HG03060 (cell line): ENCODE measurements at regions not wholly inside any gene's neighbourhood (a gene's known extent, or its start where the extent isn't known, plus 50 kb on each side); places are given as distances from the start of the nearest gene placed in this dataset.
"Not testable (repeated sequence)": the region's sequence is repeated elsewhere in the genome, so short reads cannot be mapped to it uniquely, and the experiment has no call there.

ENCODE experiments used
- ATAC-seq: cut with Tn5 transposase; IDR thresholded peaks from one replicate; pipeline ENCODE4 v1.9.1; 2021; ENCODE audit warnings: low read depth, moderate number of reproducible peaks; ENCODE audit not compliant: unreplicated experiment

DNA sequence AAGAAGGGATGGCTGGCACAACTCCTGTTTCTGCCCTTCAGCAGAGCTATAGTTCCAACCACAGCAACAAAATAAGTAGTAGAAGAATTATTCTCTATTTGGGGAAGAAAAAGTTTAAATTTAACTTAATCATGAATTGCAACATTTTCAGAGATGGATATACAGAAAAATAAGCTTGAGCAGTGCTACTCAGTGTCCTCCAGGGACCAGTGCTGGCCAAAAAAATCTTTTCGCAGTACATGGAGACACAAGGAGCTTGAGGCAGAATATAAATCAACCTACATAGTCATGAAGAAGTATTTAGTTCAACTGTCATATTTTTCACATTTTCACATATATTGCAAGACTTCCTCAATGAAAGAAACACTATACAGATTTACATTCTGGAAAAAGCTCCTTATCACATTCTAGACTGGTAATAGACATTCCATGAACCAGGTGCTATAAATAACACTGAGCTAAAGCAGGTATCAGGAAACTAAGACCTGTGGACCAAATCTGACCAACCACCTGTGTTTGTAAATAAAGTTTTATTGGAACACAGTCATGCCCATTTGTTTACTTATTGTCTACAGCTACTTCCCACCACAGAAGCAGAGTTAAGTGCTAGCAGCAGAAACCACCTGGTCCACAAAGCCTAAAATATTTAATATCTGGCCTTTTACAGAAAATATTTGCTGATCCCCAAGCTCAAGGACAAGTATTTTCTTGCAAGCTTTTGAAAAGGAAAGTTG is 101.9 kb downstream of the RGS21 start:
- no peak for ATAC-seq

GRCh38 chr1:192430644-192431043 is 113.9 kb downstream of the RGS21 start:
- no peak for ATAC-seq

DNA sequence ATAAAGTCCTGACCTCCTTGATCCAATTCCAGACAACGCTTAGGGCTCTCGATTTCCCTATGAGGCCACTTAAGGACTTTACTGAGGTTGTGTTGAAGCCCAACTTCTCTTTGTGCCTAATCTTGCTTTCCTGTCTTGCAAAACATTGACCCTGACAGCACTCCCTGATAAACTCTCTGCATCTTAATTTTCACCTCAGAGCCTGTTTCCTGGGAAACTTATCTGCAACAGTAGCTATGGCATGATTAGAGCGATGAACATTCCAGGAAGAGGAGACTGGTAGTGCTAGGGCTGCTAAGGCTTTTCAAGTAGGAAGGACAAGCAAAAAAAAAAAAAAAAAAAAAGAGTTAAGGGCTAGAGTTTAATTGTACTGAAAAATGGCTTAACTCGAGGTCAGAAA is 118.9 kb downstream of the RGS21 start:
- ATAC-seq, result no peak

GRCh38 chr1:192436441-192437078 is 119.8 kb downstream of the RGS21 start:
- ATAC-seq, result no peak

- ATAC-seq, result no peak
These were observed 121.9 kb downstream of the RGS21 start for GRCh38 chr1:192438737-192439136.

DNA sequence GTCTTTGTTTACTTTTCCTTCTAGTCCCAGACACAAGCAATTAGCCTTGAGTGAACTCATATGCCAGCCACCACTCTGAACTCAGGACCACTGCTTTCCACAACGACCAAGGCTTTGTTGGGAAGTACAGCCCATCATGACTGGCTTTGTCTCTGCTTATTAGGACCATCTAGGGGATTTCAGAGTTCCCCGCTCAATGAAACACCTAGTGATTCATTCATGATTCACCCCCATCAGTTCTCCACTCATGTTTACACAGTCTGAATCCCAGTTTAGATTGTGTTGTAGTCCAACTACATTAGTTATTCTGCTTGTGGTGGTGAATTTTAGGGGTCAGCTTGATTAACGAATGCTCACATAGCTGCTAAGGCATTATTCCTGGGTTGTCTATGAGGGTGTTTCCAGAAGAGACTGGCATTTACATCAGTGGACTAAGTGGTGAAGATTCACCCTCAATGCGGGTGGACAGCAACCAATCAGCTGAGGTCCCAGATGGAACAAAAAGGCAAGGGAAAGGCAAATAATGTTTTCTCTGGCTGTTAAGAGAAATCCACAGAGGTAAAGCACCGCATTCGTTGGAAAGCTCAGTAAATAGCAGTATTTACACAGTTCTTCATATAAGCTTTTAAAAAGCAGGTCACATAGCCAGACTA is 122.7 kb downstream of the RGS21 start:
- no peak for ATAC-seq

- no peak for ATAC-seq
These were observed 124.7 kb downstream of the RGS21 start for GRCh38 chr1:192441492-192441891.

- ATAC-seq, result no peak
These were observed 125.9 kb downstream of the RGS21 start for GRCh38 chr1:192442736-192443135.

DNA sequence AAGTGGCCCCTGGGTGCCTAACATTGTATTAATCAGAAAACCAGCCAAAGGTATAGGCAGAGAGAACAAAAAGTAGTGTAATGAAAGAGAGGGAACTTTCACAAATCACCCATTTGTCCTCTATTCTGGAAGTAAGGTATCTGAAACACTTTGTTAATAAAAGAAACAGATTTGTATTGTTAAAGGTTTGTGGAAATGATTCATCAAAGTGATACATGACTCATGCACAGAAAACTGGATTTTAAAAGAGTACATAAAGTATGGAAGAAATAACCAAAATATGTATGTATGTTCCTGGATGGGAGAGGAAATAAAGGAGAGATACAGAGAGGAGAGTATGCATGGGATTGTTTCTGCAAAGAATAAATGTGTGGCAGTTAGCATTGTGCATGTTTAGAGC is 126.8 kb downstream of the RGS21 start:
- ATAC-seq, result no peak

GRCh38 chr1:192445241-192445640 is 128.4 kb downstream of the RGS21 start:
- ATAC-seq, result no peak

DNA sequence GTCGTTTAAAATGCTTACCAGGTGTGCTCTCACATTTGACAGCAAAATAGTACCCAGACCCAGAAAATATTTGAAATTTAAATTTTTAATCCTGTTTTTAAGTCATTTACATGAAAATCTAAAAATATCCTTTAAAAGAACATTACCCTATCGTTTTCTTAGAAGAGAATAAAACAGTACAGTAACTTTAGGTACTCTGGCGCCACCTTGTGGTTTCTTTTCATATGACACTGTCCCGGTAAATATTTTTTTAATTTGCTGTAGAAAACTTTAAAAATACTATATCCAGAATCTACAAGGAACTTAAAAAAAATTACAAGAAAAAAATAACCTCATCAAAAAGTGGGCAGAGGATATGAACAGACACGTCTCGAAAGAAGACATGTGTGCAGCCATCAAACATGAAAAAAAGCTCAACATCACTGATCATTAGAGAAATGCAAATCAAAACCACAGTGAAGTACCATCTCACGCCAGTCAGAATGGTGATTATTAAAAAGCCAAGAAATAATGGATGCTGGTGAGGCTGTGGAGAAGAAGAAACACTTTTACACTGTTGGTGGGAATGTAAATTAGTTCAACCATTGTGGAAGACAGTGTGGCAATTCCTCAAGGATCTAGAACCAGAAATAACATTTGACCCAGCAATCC is 129.2 kb downstream of the RGS21 start:
- peak; percentile 42 for ATAC-seq

DNA sequence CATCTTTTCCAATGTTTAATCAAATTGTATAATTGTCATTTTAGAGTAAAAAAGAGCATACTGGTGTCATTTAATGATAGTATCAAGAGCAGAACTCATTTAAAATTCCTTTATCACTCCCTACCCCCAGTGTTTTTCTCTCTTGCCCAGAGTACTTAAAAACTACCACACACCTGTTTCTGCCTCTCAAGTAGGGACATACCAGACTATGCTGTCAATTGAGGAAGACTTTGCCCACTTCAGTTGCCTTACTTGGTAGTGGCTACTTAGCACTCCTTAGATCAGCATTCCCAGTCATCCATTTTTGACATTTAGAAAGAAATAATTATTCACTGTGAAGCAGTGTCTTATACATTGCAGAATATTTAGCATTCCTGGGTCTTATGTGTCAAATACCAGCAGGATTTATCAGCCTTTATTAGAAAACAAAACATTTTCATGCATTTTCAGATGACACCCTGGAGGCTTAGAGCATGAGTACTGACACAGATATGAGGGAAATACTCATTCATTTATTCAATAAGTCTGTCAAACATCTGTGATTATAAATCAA is 127.5 kb upstream of the RGS1 start:
- ATAC-seq, result no peak

- ATAC-seq, result no peak
These were observed 122.1 kb upstream of the RGS1 start for GRCh38 chr1:192453360-192453992.

DNA sequence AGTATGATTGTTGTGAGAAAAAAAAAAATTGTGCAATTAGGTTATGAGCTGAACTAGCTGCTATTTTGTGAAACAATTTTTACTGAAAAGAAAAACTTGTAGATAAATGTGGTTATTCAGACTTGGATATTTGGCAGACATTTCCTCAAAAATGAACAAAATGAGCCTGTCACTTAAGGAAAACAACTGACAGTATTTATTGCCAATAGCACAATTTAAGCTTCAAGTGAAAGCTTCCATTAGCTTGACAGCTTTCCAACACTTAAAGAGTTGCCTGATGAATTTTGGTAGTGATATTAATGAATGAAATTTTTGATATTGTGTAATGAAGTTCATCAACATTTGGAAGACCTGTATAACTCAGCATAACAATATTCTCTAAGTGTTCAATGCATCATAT is 116.1 kb upstream of the RGS1 start:
- no peak for ATAC-seq

GRCh38 chr1:192461684-192462083 is 113.9 kb upstream of the RGS1 start:
- ATAC-seq, result no peak

GRCh38 chr1:192462616-192463015 is 113.0 kb upstream of the RGS1 start:
- no peak for ATAC-seq

GRCh38 chr1:192463661-192464060 is 111.9 kb upstream of the RGS1 start:
- no peak for ATAC-seq

DNA sequence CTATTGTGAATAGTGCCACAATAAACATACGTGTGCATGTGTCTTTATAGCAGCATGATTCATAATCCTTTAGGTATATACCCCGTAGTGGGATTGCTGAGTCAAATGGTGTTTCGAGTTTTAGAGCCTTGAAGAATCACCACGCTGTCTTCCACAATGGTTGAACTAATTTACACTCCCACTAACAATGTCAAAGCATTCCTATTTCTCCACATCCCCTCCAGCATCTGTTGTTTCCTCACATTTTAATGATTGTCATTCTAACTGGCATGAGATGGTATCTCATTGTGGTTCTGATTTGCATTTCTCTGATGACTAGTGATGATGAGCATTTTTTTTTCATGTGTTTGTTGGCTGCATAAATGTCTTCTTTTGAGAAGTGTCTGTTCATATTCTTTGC is 110.4 kb upstream of the RGS1 start:
- ATAC-seq, result not testable (repeated sequence)

DNA sequence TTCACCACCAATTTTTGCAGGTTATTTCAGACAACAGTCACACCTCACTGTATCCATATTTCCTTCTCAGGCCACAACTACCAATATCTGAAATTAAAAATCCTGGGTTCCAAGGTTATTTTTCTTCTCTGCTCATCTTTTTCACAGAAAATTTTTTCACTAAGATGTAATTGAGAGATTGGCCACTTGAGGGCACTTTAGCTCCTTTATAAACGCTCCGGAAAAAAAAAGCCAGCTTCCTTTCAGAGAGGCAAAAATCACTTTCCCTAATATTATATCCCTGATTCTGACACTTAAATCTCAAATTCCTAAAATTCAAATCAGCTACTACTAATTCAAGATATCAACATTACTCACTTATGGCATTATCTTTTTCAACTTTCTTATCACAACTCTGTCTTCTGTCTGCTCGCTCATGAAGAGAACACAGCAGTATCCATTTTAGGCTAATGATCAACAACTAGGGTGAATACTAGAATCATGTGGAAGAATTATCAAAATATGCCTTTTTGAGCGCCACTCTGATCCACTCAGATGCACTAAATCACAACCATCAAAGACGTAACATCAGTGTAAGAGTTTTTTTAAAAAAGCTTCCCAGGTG is 101.4 kb upstream of the RGS1 start:
- ATAC-seq, result no peak

GRCh38 chr1:192475329-192475728 is 100.2 kb upstream of the RGS1 start:
- no peak for ATAC-seq
